Coronary artery (tissue), 2 donors: ENCODE measurements at regions not wholly inside any gene's neighbourhood (a gene's known extent, or its start where the extent isn't known, plus 50 kb on each side); places are given as distances from the start of the nearest gene placed in this dataset.

Source experiments
- DNase-seq: peaks from one replicate; pipeline ENCODE4 v3.0.0-alpha.2; 2017; ENCODE audit warnings: low spot score
- H3K27ac ChIP-seq, 2 donors: fragments of 200-600 bp; sonication (generic); one replicate each; pipeline ENCODE4 v1.5.1; 2016 to 2019
- H3K4me3 ChIP-seq: fragments of 200-600 bp; sonication (generic); 2 replicates; pipeline ENCODE4 v1.5.1; 2016; ENCODE audit warnings: mild to moderate bottlenecking, moderate library complexity
- CTCF ChIP-seq: fragments of 200-600 bp; sonication (generic); IDR thresholded peaks from one replicate; pipeline ENCODE4 v1.5.1; 2019; ENCODE audit warnings: antibody characterized with exemption

- Histone ChIP-seq H3K27ac (no peak overlapping the region), H3K4me3 (no peak overlapping the region)
- TF ChIP-seq CTCF, result no peak
- no peak for DNase-seq
These were observed 878.0 kb upstream of the KCND2 start for GRCh38 chr7:119395024-119395423.

GRCh38 chr7:119397156-119397555, 875.8 kb upstream of the KCND2 start:
- TF ChIP-seq CTCF, result no peak
- DNase-seq, result no peak
- no peak overlapping the region for H3K4me3 ChIP-seq
- H3K27ac ChIP-seq, result no peak overlapping the region

- Histone ChIP-seq H3K4me3 (no peak overlapping the region), H3K27ac (no peak overlapping the region)
- DNase-seq, result no peak
- TF ChIP-seq CTCF, result no peak
These were observed 864.4 kb upstream of the KCND2 start for GRCh38 chr7:119408596-119408995.

- no peak overlapping the region for H3K27ac ChIP-seq
- TF ChIP-seq CTCF, result no peak
- H3K4me3 ChIP-seq, result no peak overlapping the region
- no peak for DNase-seq
These were observed 859.6 kb upstream of the KCND2 start for GRCh38 chr7:119413314-119413805.

- H3K27ac ChIP-seq, result no peak overlapping the region
- DNase-seq, result no peak
- H3K4me3 ChIP-seq, result no peak overlapping the region
- no peak for TF ChIP-seq CTCF
These were observed 857.3 kb upstream of the KCND2 start for GRCh38 chr7:119415682-119416081.

- TF ChIP-seq CTCF, result no peak
- H3K4me3 ChIP-seq, result no peak overlapping the region
- no peak for DNase-seq
- H3K27ac ChIP-seq, result no peak overlapping the region
These were observed 851.3 kb upstream of the KCND2 start for GRCh38 chr7:119421657-119422056.

GRCh38 chr7:119436882-119437281, 836.1 kb upstream of the KCND2 start:
- Histone ChIP-seq H3K4me3 (no peak overlapping the region), H3K27ac (no peak overlapping the region)
- no peak for TF ChIP-seq CTCF
- no peak for DNase-seq
